Osteocyte (in vitro differentiated cells): ENCODE measurements at regions not wholly inside any gene's neighbourhood (a gene's known extent, or its start where the extent isn't known, plus 50 kb on each side); places are given as distances from the start of the nearest gene placed in this dataset.

ENCODE experiments used
- DNase-seq: peaks from one replicate; pipeline ENCODE4 v3.0.0; 2021; ENCODE audit warnings: mixed read lengths; ENCODE audit not compliant: unreplicated experiment; ENCODE audit errors: extremely low spot score
- H3K27ac Mint-ChIP-seq: one replicate; pipeline ENCODE4 v1.8.0; 2021; ENCODE audit warnings: mild to moderate bottlenecking, mixed read lengths; ENCODE audit not compliant: unreplicated experiment
- H3K27me3 Mint-ChIP-seq: one replicate; pipeline ENCODE4 v1.8.0; 2021; ENCODE audit warnings: mixed read lengths; ENCODE audit not compliant: unreplicated experiment
- H3K36me3 Mint-ChIP-seq: one replicate; pipeline ENCODE4 v1.8.0; 2021; ENCODE audit warnings: mixed read lengths; ENCODE audit not compliant: unreplicated experiment
- H3K4me1 Mint-ChIP-seq: one replicate; pipeline ENCODE4 v1.8.0; 2021; ENCODE audit warnings: mixed read lengths; ENCODE audit not compliant: unreplicated experiment
- H3K4me3 Mint-ChIP-seq: one replicate; pipeline ENCODE4 v1.8.0; 2021; ENCODE audit warnings: mild to moderate bottlenecking, moderate library complexity, mixed read lengths; ENCODE audit not compliant: unreplicated experiment
- H3K9me3 Mint-ChIP-seq: one replicate; pipeline ENCODE4 v1.8.0; 2021; ENCODE audit warnings: mixed read lengths; ENCODE audit not compliant: unreplicated experiment
- TF ChIP-seq, protein P1 (sequence below): fragments of 200-600 bp; sonication (generic); IDR thresholded peaks from 2 replicates; pipeline ENCODE4 v1.5.0; 2021; ENCODE audit warnings: antibody characterized with exemption, mild to moderate bottlenecking, moderate library complexity

DNA sequence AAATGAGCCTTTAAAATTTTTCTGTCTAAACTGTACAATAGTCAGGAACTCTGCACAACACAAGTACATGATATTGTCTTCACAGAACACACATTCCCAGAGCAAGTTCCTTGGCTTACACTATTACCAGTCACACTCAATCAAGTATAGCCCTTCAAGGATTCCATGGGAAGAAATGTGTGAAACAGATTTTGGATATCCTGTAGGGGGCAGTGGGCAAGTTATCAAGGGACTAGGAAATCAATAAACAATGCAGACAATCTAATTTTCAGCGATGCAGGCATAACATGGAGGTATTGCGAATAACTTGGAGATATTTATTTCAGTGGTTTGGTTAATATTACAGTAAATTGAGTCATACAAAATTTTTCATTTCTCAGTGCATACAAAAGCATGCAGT lies 1171.5 kb upstream of the NUDT12 start:
- no peaks in the 10 kb centered on the region for H3K36me3 Mint-ChIP-seq
- no peaks in the 10 kb centered on the region for H3K4me1 Mint-ChIP-seq
- H3K9me3 Mint-ChIP-seq, result no peaks in the 10 kb centered on the region
- TF ChIP-seq, protein P1, sequence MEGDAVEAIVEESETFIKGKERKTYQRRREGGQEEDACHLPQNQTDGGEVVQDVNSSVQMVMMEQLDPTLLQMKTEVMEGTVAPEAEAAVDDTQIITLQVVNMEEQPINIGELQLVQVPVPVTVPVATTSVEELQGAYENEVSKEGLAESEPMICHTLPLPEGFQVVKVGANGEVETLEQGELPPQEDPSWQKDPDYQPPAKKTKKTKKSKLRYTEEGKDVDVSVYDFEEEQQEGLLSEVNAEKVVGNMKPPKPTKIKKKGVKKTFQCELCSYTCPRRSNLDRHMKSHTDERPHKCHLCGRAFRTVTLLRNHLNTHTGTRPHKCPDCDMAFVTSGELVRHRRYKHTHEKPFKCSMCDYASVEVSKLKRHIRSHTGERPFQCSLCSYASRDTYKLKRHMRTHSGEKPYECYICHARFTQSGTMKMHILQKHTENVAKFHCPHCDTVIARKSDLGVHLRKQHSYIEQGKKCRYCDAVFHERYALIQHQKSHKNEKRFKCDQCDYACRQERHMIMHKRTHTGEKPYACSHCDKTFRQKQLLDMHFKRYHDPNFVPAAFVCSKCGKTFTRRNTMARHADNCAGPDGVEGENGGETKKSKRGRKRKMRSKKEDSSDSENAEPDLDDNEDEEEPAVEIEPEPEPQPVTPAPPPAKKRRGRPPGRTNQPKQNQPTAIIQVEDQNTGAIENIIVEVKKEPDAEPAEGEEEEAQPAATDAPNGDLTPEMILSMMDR, result no peak
- H3K4me3 Mint-ChIP-seq, result no peak overlapping the region
- no peak for DNase-seq
- no peak overlapping the region for H3K27ac Mint-ChIP-seq
- H3K27me3 Mint-ChIP-seq, result no peaks in the 10 kb centered on the region

DNA sequence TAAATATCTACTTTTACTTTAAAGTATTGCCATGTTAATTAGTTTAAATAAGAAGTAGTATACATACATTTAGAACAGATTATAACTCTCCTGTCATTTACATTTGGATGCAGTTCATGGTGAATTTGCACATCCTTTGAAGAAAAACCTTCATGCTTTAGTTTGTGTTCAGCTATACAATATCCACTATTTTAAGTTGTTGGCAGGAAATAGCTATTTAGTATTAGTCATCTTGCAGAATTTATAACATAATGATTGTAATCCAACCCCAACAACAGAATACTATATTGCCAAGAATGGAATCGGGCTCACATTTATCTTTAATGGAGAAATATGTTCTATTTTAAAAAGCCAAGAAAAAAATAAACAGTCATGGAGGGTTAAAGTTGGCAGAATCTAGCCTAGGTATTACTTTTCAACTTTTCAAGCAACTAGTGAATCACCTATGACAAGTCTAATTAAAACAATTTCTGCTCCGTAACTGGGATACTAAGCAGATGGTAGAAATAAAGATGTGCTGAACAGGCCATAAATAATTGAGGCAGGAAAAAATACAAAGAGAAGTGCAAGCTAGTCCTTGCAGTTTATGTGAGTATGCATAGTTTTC lies 1170.6 kb upstream of the NUDT12 start:
- H3K4me3 Mint-ChIP-seq, result no peak overlapping the region

DNA sequence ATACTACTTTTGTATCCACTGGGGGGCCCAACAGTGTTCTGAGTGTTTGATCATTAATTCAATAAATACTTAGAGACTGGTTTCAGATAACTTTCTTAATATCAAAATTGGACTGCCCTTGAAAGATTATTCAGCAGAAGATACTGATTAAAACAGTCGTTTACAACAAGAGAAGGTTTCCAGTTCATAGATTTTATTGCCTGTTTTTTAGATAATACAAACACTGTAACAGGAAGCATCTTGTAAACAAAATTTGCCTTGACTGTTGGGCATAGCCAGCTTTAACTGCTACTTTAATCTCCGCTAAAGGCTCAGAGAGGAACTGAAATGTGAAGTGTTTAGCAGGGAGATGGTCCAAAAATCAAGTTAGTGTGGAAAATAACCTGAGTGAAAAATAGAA lies 1168.7 kb upstream of the NUDT12 start:
- Mint-ChIP-seq H3K4me3 (no peak overlapping the region), H3K27me3 (no peaks in the 10 kb centered on the region)

More for the DNA sequence above, 1170.6 kb upstream of the NUDT12 start:
- Mint-ChIP-seq H3K9me3 (no peaks in the 10 kb centered on the region), H3K27ac (no peak overlapping the region), H3K4me1 (no peaks in the 10 kb centered on the region), H3K36me3 (no peaks in the 10 kb centered on the region), H3K27me3 (no peaks in the 10 kb centered on the region)
- DNase-seq, result no peak
- TF ChIP-seq, protein P1, result no peak

DNA sequence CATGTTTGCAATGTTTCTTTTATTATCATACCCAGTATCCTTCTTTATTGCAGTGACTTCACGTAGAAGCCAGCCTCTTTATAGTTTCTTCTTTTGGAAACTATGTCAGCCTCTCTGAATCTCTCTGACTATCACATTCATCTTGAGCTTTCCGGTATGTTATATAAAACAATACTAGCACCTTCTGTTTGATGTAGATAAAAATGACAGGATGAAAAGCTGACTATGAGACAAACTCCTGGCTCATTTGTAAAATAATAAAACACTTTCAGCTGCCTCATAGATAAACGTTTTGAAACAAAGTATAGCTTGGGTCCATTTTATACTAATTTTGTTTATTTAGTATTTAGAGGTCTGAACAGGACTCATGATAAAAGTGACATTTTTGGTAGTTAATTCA lies 1145.4 kb upstream of the NUDT12 start:
- Mint-ChIP-seq H3K4me1 (no peaks in the 10 kb centered on the region), H3K27ac (no peak overlapping the region), H3K27me3 (peaks cover 2% of the 10 kb centered on the region), H3K36me3 (no peaks in the 10 kb centered on the region), H3K9me3 (peaks cover 15% of the 10 kb centered on the region), H3K4me3 (no peak overlapping the region)
- TF ChIP-seq, protein P1, result no peak
- no peak for DNase-seq

More for the DNA sequence above, 1168.7 kb upstream of the NUDT12 start:
- no peaks in the 10 kb centered on the region for H3K9me3 Mint-ChIP-seq
- no peak for DNase-seq
- TF ChIP-seq, protein P1, result no peak
- no peaks in the 10 kb centered on the region for H3K36me3 Mint-ChIP-seq
- no peak overlapping the region for H3K27ac Mint-ChIP-seq
- H3K4me1 Mint-ChIP-seq, result no peaks in the 10 kb centered on the region

DNA sequence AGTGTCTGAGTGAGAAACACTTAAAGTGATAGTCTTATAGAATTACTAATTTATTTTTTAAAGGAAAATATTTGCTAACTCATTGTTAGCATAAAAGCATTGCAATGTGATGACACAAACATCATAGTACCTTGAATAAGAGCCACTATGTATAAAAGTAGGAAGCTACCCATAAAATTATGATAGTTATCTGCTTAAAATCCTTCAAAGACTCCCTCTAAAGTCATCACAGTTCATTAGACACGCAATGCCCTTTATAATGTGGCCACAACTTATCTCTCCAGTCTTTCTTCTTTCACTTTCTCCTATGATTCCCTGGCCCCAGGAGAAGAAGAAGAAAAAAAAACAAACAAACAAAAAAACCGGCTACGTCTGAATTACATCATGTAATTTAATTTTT lies 1144.0 kb upstream of the NUDT12 start:
- Mint-ChIP-seq H3K4me1 (no peaks in the 10 kb centered on the region), H3K27me3 (peaks cover 2% of the 10 kb centered on the region), H3K27ac (no peak overlapping the region), H3K36me3 (no peaks in the 10 kb centered on the region), H3K4me3 (no peak overlapping the region), H3K9me3 (peaks cover 7% of the 10 kb centered on the region)
- TF ChIP-seq, protein P1, result no peak
- no peak for DNase-seq
